HG03175 (cell line): ENCODE measurements at regions not wholly inside any gene's neighbourhood (a gene's known extent, or its start where the extent isn't known, plus 50 kb on each side); places are given as distances from the start of the nearest gene placed in this dataset.
"Not testable (repeated sequence)": the region's sequence is repeated elsewhere in the genome, so short reads cannot be mapped to it uniquely, and the experiment has no call there.

Experiments
- ATAC-seq: cut with Tn5 transposase; IDR thresholded peaks from one replicate; pipeline ENCODE4 v1.9.1; 2021; ENCODE audit warnings: mild to moderate bottlenecking, moderate library complexity; ENCODE audit not compliant: unreplicated experiment

DNA sequence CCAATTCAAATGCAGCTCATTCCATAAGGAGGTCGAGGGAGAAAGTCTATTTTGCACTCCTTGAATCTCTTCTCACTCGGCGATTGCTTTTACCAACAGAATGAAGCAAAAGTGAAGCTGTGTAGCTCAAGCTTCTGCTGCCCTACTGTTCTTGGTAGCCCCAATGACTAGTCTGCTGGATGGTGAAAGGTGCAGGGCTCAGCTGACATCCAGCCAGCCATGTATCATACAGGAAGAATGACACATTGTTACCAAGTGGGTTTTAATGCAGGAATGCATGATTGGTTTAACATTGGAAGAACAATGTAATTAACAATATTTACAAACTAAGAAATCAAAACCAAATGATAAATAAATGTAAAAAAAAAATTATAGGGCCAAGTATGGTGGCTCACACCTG, 286.2 kb upstream of the HSFY2 start:
- no peak for ATAC-seq

DNA sequence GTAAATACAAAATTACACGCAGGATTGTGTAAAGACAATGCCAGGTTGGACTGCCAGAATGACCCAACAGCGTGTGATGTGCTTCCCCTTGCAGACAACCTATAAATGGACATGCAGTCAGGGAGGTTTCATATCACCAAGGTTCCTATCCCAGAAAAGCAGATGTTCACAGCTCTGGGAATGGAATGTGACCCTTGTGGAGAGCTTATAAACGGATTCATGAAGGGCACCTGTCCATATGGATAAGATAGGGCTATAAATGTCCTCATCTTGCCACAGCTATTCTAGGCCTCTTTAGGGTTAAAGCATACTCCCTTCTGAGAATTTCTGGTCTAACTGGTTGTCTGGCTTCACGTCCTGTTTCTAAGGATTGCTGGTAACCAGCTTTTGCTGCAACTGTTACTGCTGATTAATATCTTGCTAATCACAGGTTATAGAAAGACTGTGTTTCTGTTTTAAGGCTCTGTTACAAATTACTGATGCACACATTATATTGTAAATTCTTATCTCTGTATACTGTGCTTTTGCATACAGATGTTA, 285.4 kb upstream of the HSFY2 start:
- ATAC-seq = no peak

DNA sequence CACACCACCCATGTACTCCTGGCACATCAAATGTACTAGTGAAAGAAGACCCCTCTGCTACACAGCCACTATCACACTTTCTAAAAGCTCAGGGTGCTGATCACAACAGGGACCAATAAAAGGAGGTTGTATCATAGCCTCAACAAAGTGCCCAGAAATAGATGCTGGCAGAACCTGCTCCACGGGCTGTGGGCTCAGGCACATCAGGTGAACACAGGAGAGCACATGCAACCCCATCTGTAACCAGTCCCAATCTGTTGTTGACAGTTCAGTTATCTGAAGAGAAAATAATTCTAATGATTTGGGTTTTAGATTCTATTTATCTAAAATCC, 282.6 kb upstream of the HSFY2 start:
- no peak for ATAC-seq

DNA sequence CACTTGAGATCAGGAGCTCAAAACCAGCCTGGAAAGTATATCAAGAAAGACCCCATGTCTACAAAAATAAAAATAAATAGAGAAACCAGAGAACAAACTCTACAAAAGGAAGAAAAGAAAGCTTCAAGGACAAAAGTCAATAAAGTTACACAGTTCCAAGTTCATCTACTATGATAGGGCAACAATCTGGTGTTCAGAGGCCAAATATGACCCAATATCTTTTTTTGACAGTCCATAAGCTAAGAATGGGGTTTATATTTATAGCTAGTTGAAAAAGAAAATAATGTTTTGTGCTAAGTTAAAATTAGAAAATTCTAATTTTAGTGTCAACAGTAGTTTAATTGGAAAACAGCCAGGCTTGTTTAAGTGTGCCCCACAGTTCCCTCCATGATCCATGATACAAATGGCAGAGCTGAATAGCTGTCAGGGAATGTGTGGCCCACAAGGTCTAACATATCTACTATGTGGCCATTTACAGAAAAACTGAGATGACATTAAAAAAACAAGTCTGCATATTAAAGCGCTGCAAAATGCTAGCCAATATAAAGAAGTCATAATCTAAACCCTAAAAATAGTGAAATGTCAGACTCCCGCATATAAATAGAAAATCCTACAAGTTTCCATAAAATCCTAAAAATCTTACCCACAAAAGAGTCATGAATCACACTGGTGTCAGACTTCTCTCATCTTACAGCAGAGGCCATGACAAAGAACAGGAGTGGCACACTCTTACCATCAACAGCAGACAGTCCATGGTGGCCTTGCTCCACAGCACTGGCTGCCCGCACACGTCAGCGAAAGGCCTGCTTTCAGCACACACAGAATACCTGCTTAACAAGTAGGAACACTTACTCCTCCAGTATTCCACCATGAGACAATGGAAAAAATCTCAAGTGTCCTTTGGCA, 281.9 kb upstream of the HSFY2 start:
- ATAC-seq = no peak

DNA sequence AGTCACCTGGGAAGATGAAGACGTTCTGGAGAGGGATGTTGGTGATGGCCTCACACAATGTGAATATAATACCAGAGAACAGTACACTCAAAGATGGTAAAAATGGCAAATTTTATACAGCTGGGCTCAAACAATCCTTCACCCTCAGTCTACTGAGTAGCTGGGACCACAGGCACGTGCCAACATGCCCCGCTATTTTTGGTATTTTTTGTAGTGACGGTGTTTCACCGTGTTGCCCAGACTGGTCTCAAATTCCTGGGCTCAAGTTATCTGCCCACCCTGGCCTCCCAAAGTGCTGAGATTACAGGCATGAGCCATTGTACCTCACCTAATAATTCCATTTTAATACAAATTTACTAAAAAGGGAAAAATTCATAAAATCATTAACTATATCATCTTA, 280.3 kb upstream of the HSFY2 start:
- ATAC-seq = no peak

DNA sequence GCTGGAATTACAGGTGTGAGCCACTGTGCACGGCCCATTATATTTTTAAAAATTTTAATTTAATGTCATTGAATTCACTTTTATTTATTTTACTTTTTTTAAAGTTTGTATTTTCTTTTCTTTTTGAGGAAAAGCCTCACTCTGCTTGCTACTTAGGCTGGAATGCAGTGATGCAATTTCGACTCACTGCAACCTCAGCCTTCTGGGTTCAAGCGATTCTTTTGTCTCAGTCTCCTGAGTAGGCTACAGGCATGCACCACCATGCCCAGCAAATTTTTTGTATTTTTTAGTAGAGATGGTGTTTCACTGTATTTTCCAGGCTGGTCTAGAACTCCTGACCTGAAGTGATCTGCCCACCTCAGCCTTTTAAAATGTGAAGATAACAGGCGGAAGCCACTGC, 277.5 kb upstream of the HSFY2 start:
- ATAC-seq = no peak

DNA sequence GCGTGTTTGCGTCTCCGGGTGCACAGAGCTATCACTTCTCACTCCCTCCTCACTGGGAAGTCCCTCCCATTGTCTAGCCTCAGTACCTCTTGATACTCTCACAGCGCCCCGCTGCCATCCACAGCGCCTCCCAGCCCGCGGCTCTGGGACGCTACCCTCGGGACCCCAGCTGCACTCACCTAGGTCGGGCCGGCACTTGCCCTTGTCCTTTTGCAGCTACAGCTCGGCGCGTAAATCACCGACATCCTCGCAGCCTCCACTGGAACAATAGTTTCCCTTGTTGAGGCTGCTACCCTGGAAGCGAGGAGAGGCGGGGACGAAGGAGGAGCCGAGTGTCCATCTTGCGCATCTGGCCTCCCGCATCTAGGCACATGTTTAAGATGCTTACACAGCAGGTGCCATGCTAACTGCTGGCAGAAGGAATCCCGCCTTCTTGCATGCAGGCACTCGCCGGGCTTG, 269.5 kb upstream of the HSFY2 start:
- no peak for ATAC-seq

DNA sequence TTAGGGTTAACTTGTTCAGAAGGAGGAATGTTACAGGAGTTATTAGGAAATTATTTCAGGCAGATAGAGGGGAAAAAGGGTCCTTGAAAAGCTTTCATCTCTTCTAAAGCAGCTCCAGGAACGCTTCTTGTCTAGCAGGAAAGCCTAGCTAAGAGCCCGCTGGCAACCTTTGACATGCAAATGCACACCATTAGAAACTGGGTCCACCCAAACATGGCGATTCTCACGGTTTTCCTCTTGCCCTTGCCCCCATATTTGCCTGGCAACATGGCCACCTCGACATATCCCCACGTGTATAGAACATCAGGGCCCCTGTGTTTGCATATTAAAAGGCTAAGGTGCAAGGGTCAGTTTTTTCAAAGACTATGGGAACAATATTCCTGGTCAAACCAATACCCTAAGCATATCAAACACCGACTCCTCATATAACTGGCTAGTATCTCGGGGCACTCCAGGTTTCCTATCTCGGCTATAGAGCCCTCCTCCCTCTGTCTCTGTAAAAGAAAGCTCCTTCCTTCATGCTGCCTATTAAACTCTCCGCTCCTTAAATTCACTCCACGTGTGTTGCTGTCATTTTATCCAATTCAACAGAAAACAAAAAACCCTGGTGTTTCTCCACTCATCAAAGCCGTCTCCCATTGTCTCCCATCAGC, 268.9 kb upstream of the HSFY2 start:
- no peak for ATAC-seq

DNA sequence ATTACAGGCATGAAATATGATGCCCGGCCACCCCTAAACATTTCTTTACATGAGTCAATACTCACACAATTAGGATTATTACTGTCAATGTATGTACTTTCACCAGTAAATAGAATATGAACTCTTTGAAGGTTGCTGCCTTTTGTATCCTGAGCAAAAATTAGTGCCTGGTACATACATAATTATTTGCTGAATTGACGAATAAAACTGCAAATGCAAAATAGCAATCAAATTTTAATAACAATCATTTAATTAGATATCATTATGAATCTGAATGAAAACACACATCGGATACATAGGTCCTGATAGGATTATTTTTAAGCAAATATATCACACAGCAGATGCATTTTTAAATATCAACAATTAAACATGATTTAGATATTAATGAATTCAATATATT, 253.1 kb upstream of the HSFY2 start:
- no peak for ATAC-seq

DNA sequence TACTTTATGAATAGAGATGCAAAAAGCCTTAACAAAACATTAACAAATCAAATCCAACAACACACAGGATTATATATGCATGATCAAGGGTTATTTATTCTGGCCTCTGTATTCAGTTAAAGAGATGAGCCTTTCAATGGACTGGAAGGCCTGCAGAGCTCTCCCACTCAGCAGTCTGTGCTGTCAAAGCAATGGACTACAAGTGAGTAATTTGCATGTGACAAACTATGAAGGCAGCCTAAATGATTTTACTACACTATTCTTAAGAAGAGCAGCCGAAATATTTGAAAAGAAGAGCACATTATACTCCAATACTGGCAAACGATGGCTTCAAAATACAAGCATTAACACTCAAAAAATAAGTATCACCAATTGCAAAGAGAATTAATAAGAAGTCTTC, 250.4 kb upstream of the HSFY2 start:
- no peak for ATAC-seq

DNA sequence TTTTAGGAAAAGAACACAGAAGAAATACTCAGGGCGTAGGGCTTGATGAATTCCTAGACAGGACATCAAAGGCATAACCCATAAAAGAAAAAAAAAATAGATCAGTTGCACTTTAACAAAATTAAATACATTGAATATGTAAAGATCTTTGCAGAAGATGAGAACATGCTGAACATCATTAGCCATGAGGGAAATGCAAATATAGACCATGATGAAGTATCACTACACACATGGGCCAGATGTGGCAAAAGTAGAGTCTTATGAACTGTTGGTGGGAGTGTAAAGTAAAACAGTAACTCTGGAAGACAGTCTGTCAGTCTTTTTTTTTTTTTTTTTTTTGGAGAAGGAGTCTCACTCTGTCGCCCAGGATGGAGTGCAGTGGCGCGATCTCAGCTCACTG, 246.7 kb upstream of the HSFY2 start:
- no peak for ATAC-seq

DNA sequence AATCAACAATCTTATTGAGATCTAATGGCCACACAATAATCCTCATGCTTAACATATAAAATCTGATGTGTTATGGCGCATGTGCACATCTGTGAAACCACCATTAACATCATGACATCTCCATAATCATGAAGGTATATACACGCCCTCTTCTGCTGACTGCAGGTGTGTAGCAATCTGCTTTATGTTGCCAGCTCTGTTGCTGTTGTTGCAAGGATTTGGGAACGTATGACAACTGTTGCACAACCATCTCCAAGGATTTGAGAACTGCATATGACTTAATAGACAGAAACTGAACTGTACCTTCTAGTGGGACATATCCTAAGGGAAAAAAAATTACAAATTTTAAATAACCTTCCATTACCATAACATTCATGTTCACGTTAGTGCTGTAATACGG, 243.5 kb upstream of the HSFY2 start:
- ATAC-seq = no peak

DNA sequence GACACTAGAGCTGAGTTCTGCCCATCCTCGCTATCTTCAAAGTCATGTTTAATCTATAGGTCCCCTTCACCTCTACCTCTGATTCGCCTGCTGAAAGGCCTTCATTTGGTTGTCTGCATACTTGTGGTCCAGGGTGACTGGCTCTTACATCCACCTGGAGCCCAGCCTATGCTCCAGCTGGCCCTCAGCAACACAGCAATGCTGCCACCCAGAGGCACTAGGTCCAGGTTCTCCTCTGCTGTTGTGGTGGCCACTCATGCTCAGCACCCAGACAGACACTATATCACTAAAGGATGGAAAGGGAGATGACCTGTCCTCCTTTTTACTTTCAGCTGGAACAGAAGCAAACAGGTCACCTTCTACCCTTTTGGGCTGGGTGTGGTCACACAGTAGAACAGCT, 242.3 kb upstream of the HSFY2 start:
- ATAC-seq = no peak

DNA sequence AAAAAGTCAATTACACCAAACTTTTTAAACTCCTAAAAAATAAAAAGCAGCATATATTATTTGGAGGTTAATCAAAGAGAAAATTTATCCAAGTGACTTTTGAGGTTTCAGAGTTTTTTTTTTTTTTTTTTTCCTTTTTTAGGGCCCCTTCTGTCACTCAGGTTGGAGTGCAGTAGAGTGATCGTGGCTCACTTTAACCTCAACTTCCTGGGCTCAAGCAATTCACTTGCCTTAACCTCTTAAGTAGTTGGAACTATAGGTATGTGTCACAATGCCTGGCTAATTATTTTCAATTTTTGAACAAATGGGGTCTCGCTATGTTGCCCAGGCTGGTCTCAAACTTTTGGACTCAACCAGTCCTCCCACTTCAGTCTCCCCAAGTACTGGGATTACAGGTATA, 241.7 kb upstream of the HSFY2 start:
- no peak for ATAC-seq

DNA sequence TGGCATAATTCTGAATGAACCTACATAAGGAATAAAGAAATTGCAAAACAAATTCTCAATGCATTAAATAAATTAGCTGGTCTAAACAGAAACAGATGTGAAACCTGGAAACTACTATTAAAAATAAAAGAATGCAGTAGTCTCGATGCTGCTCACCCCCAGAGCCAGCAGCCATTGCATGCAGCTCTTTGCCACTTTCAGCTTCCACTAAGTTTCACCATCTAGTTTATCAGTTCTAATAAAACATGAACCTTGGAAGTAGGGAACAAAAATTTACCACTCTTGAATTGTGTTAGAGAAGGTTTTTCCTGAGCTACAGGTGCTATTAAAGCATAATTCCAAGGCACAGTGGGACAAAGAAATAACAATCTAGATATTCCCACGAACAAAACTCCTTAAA, 239.4 kb upstream of the HSFY2 start:
- ATAC-seq = no peak

DNA sequence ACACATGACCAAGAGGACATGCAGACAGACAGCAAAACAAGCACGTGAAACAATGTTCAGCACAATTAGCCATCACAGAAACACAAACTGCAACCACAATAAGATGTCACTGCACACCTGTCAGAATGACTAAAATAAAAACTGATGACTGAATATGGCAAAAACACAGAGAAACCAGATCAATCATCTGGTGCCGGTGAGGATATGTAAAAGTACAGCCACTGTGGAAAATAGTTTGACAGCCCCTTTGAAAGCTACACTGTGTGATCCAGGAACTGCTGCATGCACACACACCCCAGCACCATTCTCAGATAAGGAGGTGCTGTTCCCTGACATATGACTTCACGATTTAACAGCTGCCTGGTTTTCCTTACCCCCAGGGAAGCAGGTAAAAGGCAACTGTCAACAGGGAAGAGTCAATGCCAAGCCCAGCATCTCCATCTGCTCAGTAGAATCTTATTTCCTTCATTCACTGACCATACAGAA, 238.1 kb upstream of the HSFY2 start:
- ATAC-seq = no peak

DNA sequence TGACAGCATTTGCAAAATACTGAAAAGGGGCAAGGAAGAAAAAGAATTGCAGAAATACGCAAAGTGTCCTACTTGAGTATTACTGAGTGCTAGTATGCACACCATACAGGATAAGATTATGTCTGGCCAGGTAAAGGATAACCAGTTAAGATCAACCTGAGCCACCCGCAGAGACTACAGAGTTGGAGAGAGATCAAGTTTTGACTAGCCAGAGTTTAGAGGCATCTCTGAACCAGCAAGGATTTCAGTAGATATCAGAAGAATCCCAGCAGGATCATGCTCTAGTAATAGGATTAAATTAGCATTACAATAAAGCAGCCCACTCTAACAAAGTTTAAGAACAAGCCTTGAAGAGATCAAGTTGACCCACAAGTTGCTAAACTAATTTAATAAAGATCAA, 232.7 kb upstream of the HSFY2 start:
- ATAC-seq = no peak

DNA sequence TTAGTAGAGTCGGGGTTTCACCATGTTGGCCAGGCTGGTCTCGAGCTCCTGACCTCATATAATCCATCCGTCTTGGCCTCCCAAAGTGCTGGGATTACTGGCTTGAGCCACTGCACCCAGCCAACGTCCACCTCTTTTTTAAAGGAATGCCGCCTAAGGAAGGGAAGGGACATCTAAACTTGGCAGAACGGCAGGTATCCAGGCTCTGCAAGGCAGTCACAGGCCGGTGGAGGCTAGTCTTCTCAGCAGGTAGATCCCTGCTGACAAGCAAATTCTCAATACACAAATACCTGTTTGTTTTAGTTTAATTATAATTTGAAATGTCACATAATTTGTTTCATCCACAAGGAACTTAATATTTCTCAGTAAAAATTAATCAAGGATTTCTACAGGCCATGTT, 232.0 kb upstream of the HSFY2 start:
- ATAC-seq = no peak

DNA sequence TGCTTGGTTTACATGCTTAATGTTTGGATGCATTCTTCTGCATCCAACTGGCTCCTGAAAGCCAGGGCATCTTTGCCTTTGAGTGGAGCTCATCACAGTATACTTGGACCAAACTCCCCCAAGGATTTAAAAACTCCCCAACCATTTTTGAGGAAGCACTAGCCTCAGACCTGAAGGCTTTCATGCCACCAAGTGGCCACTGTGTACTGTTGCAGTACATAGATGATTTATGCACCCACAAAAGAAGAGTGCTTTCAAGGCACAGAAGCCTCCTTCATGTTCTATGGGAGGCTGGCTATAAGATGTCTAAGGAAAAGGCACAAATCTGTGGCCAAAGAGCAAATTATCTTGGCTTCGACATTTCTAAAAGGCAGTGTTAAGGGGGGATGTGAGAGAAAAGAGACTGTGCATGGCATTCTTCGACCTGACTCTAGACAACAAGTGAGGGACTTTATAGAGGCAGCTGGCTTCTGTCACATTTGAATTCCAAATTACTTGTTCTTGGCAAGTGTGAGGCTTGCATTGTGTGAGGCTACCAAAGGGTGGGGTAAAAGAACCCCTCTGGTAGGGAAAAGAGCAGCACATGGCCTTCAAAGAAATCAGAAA, 224.2 kb upstream of the HSFY2 start:
- no peak for ATAC-seq

DNA sequence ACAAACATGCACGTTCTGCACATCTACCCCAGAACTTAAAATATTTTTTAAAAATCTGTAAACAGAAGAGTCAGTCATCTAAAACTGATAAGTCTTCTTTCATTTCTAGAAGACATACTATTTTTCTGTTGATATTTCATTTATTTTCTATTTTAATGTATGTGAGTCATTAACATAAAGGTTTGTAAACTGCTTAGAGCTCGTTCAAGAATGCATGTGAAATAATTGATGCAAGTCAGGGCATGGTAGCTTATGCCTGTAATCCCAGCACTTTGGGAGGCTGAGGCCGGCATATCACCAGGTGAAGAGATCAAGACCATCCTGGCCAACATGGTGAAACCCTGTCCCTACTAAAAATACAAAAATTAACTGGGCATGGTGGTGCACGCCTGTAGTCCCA, 219.9 kb upstream of the HSFY2 start:
- no peak for ATAC-seq

DNA sequence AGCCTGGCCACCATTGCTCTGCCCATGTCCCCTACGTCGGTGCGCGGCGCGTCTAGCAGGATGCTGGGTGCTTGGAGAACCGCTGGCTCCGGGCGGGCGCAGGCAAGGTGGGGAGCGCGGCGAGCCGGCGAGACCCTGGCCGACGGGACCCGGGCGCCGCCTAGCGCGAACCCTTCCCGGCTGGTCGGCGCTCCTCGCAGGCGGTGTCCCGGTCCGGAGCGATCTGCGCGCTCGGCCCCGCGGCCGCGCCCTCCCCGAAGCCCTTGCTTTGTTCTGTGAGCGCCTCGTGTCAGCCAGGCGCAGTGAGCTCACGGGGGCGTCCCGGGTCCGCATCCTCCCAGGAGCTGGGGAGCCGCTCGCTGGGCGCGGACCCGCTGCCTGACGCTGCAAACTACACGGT, 219.1 kb upstream of the HSFY2 start:
- ATAC-seq = not testable (repeated sequence)

DNA sequence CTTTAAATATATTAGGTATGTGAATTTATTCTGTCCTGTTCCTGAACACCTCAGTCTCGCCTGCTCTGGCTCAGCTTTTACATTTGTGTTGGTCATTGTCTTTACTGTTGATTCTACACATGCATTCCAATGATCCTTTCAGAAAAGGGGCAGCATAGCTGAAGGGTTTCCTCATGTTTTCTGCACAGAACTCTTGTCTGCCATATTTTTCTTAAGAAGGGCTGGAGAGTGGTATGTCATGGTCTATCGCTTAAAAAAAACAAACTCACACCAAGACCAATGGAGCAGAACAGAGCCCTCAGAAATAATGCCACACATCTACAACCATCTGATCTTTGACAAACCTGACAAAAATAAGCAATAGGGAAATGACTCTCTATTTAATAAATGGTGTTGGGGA, 215.8 kb upstream of the HSFY2 start:
- no peak for ATAC-seq
